Esophagus (tissue), 2 donors: ENCODE measurements at regions not wholly inside any gene's neighbourhood (a gene's known extent, or its start where the extent isn't known, plus 50 kb on each side); places are given as distances from the start of the nearest gene placed in this dataset.
"Not testable (repeated sequence)": the region's sequence is repeated elsewhere in the genome, so short reads cannot be mapped to it uniquely, and the experiment has no call there.

ENCODE experiments used
- H3K27ac ChIP-seq, 2 donors: one replicate each; pipeline ENCODE4 v1.5.1; 2013; ENCODE audit warnings: low read depth in 2 of 2, mild to moderate bottlenecking in 2 of 2, inconsistent platforms in 1 of 2, low read length in 1 of 2, moderate library complexity in 1 of 2
- H3K27me3 ChIP-seq, 2 donors: one replicate each; pipeline ENCODE4 v1.6.1; 2013; ENCODE audit warnings: low read length in 2 of 2, control low read depth in 1 of 2, mild to moderate bottlenecking in 1 of 2; ENCODE audit not compliant: insufficient read depth in 2 of 2, control insufficient read depth in 1 of 2
- H3K36me3 ChIP-seq, 2 donors: one replicate each; pipeline ENCODE4 v1.6.1; 2013; ENCODE audit warnings: low read length in 1 of 2; ENCODE audit not compliant: control insufficient read depth in 2 of 2, insufficient read depth in 2 of 2
- H3K4me1 ChIP-seq, 2 donors: one replicate each; pipeline ENCODE4 v1.6.1; 2013; ENCODE audit warnings: low read length in 1 of 2; ENCODE audit not compliant: control insufficient read depth in 2 of 2, insufficient read depth in 2 of 2
- H3K4me3 ChIP-seq, 2 donors: one replicate each; pipeline ENCODE4 v1.5.1; 2013; ENCODE audit warnings: low read length in 2 of 2, mild to moderate bottlenecking in 2 of 2, low read depth in 1 of 2, moderate library complexity in 1 of 2
- H3K9me3 ChIP-seq, 2 donors: one replicate each; pipeline ENCODE4 v1.6.1; 2013; ENCODE audit warnings: mild to moderate bottlenecking in 2 of 2, low read depth in 1 of 2, low read length in 1 of 2, moderate library complexity in 1 of 2; ENCODE audit not compliant: control insufficient read depth in 2 of 2, insufficient read depth in 1 of 2
- WGBS, 2 donors: extraction: QIAGEN DNeasy Blood & Tissue Kit; methylation state at CpG; one replicate each; pipeline ENCODE4 v1.1.7; 2013; 5-methylcytosine and 5-hydroxymethylcytosine counted together
- donor health status: healthy with polysubstance abuse.
- donor health status: Bipolar disorder and iron deficiency.

- no peaks in the 10 kb centered on the region for H3K9me3 ChIP-seq
- H3K36me3 ChIP-seq, result no peaks in the 10 kb centered on the region
- H3K27ac ChIP-seq, result no peak overlapping the region
- no peaks in the 10 kb centered on the region for H3K27me3 ChIP-seq
- no peak overlapping the region for H3K4me3 ChIP-seq
- WGBS, 2 donors, result 58 to 71% methylated on average over 3 of the region's 3 CpGs
- H3K4me1 ChIP-seq, result no peaks in the 10 kb centered on the region
Measured at GRCh38 chr13:95406176-95406575, 104.9 kb upstream of the ABCC4 start.

DNA sequence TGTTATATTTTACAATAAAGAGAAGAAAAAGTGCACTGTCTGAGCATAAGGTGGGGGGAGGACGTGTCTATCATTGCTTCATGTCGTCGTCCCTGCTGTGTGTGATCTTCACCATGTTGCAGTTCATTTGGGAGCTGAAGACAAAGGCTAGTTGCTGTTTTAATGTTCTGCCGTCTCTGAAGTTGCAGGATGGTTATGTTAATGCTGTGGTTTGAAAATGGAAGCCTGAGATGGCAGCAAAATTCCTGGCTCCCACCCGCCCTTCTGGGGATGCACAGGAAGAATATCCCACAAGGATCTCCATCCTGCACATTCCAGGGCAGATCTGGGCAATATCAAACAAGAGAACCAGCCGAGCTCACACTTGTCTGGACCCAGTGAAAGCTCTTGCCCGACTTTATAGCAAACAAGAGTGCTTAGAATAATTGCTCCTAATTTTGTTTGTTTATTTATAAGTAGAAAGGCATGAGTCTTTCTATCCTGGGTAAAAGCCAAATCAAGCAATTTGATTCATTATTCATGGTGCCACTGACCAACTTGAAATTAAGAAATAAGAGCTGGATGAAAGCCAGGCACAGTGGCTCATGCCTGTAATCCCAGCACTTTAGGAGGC, 110.3 kb upstream of the ABCC4 start:
- Histone ChIP-seq H3K27me3 (no peaks in the 10 kb centered on the region), H3K4me3 (no peak overlapping the region), H3K36me3 (no peaks in the 10 kb centered on the region), H3K9me3 (no peaks in the 10 kb centered on the region), H3K27ac (no peak overlapping the region), H3K4me1 (no peaks in the 10 kb centered on the region)
- 31 to 44% methylated on average over 7 of the region's 7 CpGs for WGBS, 2 donors

- WGBS, 2 donors, result 56% methylated on average over 4 of the region's 4 CpGs
- Histone ChIP-seq H3K27ac (no peak overlapping the region), H3K27me3 (no peaks in the 10 kb centered on the region), H3K36me3 (no peaks in the 10 kb centered on the region), H3K4me1 (no peaks in the 10 kb centered on the region), H3K9me3 (no peaks in the 10 kb centered on the region), H3K4me3 (no peak overlapping the region)
Measured at GRCh38 chr13:95418946-95419345, 117.7 kb upstream of the ABCC4 start.

DNA sequence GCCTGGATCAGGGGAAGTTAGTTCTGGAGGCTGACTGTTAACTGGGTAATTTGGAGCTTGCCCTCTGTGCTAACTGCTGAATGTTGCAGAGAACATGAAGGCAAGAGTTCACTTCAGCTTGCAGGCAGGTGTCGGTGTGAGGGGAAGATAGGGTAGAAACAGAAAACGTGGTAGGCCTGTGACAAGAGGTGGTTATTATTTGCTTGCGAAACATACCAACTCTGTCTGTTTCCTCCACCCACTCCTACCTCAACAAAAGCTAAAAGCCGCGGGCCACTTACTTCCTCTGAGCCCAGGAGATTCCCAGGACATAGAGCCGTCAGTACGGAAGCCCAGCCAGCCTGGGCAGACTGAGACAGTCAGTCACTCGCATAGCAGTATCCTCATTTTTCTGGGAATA, 119.2 kb upstream of the ABCC4 start:
- Histone ChIP-seq H3K27me3 (no peaks in the 10 kb centered on the region), H3K4me3 (no peak overlapping the region), H3K36me3 (no peaks in the 10 kb centered on the region), H3K4me1 (no peaks in the 10 kb centered on the region), H3K27ac (no peak overlapping the region), H3K9me3 (no peaks in the 10 kb centered on the region)
- WGBS, 2 donors, result 47 to 51% methylated on average over 8 of the region's 8 CpGs

DNA sequence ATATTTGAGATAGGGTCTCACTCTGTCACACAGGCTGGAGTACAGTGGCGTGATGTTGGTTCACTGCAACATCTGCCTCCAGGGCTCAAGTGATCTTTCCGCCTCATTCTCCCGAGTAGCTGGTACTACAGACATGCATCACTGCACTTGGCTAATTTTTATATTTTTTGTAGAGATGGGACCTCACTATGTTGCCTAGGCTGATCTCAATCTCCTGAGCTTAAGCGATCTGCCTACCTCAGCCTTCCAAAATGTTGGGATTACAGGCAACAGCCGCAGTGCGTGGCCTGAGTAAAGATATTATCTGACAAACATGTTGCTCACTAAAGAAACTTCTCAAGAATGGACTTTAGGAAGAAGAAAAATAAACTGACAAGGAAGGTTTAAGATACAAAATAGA, 125.4 kb upstream of the ABCC4 start:
- Histone ChIP-seq H3K27me3 (no peaks in the 10 kb centered on the region), H3K9me3 (no peaks in the 10 kb centered on the region), H3K27ac (no peak overlapping the region), H3K4me3 (no peak overlapping the region), H3K4me1 (no peaks in the 10 kb centered on the region), H3K36me3 (no peaks in the 10 kb centered on the region)
- WGBS, 2 donors, result 81 to 88% methylated on average over 6 of the region's 6 CpGs

GRCh38 chr13:95430525-95430924, 122.0 kb upstream of the CLDN10 start:
- not testable (repeated sequence) for H3K4me3 ChIP-seq, H3K27me3 ChIP-seq, H3K27ac ChIP-seq, H3K4me1 ChIP-seq, H3K36me3 ChIP-seq, H3K9me3 ChIP-seq
- WGBS, 2 donors, result 53 to 54% methylated on average over 6 of the region's 6 CpGs

GRCh38 chr13:95432141-95432540, 120.4 kb upstream of the CLDN10 start:
- no peaks in the 10 kb centered on the region for H3K27me3 ChIP-seq
- no peaks in the 10 kb centered on the region for H3K9me3 ChIP-seq
- H3K4me3 ChIP-seq, result no peak overlapping the region
- 80 to 93% methylated on average over 4 of the region's 4 CpGs for WGBS, 2 donors
- H3K27ac ChIP-seq, result no peak overlapping the region
- H3K36me3 ChIP-seq, result no peaks in the 10 kb centered on the region
- H3K4me1 ChIP-seq, result no peaks in the 10 kb centered on the region

DNA sequence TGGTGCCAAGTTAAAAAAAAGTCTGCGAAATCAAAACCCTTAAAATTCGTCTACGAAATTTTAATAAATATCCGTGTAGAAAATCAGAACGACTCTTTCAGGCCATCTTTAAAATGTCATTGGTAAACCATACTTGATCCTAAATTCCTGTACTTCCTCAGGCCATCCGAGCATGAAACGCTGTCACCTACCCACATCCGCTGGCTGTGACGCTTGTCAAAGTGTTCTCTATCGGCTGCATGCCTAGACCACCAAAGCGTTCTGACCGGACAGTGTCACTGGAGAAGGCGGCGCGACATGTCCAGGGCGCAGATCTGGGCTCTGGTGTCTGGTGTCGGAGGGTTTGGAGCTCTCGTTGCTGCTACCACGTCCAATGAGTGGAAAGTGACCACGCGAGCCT, 119.0 kb upstream of the CLDN10 start:
- 94 to 95% methylated on average over 21 of the region's 21 CpGs for WGBS, 2 donors
- H3K36me3 ChIP-seq, result no peaks in the 10 kb centered on the region
- no peak overlapping the region for H3K27ac ChIP-seq
- H3K27me3 ChIP-seq, result no peaks in the 10 kb centered on the region
- no peaks in the 10 kb centered on the region for H3K4me1 ChIP-seq
- H3K9me3 ChIP-seq, result no peaks in the 10 kb centered on the region
- no peak overlapping the region for H3K4me3 ChIP-seq

GRCh38 chr13:95434111-95434510, 118.4 kb upstream of the CLDN10 start:
- H3K4me1 ChIP-seq, result no peaks in the 10 kb centered on the region
- no peaks in the 10 kb centered on the region for H3K36me3 ChIP-seq
- H3K27me3 ChIP-seq, result no peaks in the 10 kb centered on the region
- no peak overlapping the region for H3K4me3 ChIP-seq
- H3K27ac ChIP-seq, result no peak overlapping the region
- no peaks in the 10 kb centered on the region for H3K9me3 ChIP-seq

GRCh38 chr13:95437561-95437960, 115.0 kb upstream of the CLDN10 start:
- WGBS, 2 donors, result 92 to 94% methylated on average over 7 of the region's 7 CpGs
- no peaks in the 10 kb centered on the region for H3K4me1 ChIP-seq
- H3K27ac ChIP-seq, result no peak overlapping the region
- H3K9me3 ChIP-seq, result no peaks in the 10 kb centered on the region
- no peaks in the 10 kb centered on the region for H3K27me3 ChIP-seq
- no peaks in the 10 kb centered on the region for H3K36me3 ChIP-seq
- no peak overlapping the region for H3K4me3 ChIP-seq
